Adrenal gland (tissue), 9 donors: ENCODE measurements at regions not wholly inside any gene's neighbourhood (a gene's known extent, or its start where the extent isn't known, plus 50 kb on each side); places are given as distances from the start of the nearest gene placed in this dataset.

ENCODE experiments used
- DNase-seq, 7 donors: peaks; one replicate each; pipeline ENCODE4 v3.0.0-alpha.2; 2019 to 2020
- H3K27ac ChIP-seq, 5 donors: fragments of 200-600 bp; sonication (generic) in 4 of 5; 1 replicate in 3 of 5; 2 replicates in 2 of 5; pipeline versions ENCODE4 v1.5.1 to v1.8.0; 2016 to 2020; ENCODE audit warnings: mild to moderate bottlenecking in 1 of 5
- H3K27me3 ChIP-seq: fragments of 200-600 bp; 2 replicates; pipeline ENCODE4 v1.8.0; 2021
- H3K36me3 ChIP-seq, 2 donors: fragments of 200-600 bp; replicated peaks in 1 of 2; 1 replicate in 1 of 2; 2 replicates in 1 of 2; pipeline versions ENCODE4 v1.5.1 to v1.8.0; 2018 to 2022
- H3K4me1 ChIP-seq, 2 donors: fragments of 200-600 bp; replicated peaks in 1 of 2; 1 replicate in 1 of 2; 2 replicates in 1 of 2; pipeline versions ENCODE4 v1.5.1 to v1.8.0; 2018 to 2021
- H3K4me3 ChIP-seq, 4 donors: fragments of 200-600 bp; sonication (generic) in 3 of 4; one replicate each; pipeline ENCODE4 v1.5.1; 2016 to 2018
- H3K9me3 ChIP-seq, 3 donors: fragments of 200-600 bp; sonication (generic) in 1 of 3; replicated peaks in 1 of 3; 1 replicate in 2 of 3; 2 replicates in 1 of 3; pipeline versions ENCODE4 v1.5.1 to v1.8.0; 2016 to 2021
- POLR2A ChIP-seq, 2 donors: fragments of 450-650 bp; IDR thresholded peaks; one replicate each; pipeline ENCODE4 v1.6.1; 2017; ENCODE audit warnings: antibody characterized with exemption in 2 of 2, mild to moderate bottlenecking in 2 of 2, moderate library complexity in 1 of 2
- WGBS, 4 donors: extraction: QIAGEN DNeasy Blood & Tissue Kit in 2 of 4; methylation state at CpG; one replicate each; pipeline versions ENCODE4 v1.1.5 to v1.1.7; 2013 to 2017; 5-methylcytosine and 5-hydroxymethylcytosine counted together
- intact Hi-C, 2 donors: fragments of 100-400 bp; cut with DNase I; formaldehyde crosslinking; loops; one replicate each; pipeline versions ENCODE4 v1.14.1 to v1.15.0; 2022 to 2023
- TF ChIP-seq, protein P1 (sequence below), 6 experiments: fragments of 450-650 bp in 4 of 6; fragments of 200-600 bp in 2 of 6; sonication (generic) in 1 of 6; IDR thresholded peaks; 1 replicate in 5 of 6; 2 replicates in 1 of 6; pipeline versions ENCODE4 v1.5.1 to v1.8.0; 2016 to 2021; ENCODE audit warnings: antibody characterized with exemption in 6 of 6, mild to moderate bottlenecking in 2 of 6, moderate library complexity in 1 of 6
- donor health status: healthy with polysubstance abuse.
- donor health status: Bipolar disorder and iron deficiency.
- donor health status: DM: yes; HTN: yes; CAD: no.
- donor health status: DM: no; HTN: no; CAD: no.
- donor health status: DM: no; HTN: no; CAD: no.

DNA sequence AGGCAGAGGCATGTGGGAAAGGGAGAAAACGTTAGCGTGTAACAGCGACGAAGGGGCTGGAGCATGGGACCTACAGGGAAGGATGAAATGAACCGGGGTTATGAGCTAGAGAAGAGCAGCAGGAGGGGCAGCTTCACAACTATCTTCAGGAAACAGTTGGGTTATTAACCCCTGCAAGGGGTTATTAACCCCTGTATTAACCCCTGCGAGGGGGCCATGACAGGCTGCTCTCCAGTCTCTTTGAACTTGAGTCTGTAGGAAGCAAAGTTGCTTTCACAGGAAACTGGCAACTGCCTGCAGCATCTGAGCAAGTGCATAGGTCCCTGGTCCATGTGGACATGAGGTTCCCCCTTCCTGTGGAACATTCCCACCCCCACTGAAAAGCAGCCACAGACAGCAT is 119.2 kb upstream of the CRHR1 start:
- H3K27me3 ChIP-seq, result peaks cover 10% of the 10 kb centered on the region
- H3K4me3 ChIP-seq, result no peak overlapping the region
- DNase-seq, result no peak
- TF ChIP-seq, protein P1, sequence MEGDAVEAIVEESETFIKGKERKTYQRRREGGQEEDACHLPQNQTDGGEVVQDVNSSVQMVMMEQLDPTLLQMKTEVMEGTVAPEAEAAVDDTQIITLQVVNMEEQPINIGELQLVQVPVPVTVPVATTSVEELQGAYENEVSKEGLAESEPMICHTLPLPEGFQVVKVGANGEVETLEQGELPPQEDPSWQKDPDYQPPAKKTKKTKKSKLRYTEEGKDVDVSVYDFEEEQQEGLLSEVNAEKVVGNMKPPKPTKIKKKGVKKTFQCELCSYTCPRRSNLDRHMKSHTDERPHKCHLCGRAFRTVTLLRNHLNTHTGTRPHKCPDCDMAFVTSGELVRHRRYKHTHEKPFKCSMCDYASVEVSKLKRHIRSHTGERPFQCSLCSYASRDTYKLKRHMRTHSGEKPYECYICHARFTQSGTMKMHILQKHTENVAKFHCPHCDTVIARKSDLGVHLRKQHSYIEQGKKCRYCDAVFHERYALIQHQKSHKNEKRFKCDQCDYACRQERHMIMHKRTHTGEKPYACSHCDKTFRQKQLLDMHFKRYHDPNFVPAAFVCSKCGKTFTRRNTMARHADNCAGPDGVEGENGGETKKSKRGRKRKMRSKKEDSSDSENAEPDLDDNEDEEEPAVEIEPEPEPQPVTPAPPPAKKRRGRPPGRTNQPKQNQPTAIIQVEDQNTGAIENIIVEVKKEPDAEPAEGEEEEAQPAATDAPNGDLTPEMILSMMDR (IDR thresholded peaks at IDR 0.05), result no peak
- TF ChIP-seq POLR2A (IDR thresholded peaks at IDR 0.05), result no peak
- H3K36me3 ChIP-seq, result no peaks in the 10 kb centered on the region
- H3K9me3 ChIP-seq, result no peaks in the 10 kb centered on the region
- no peaks in the 10 kb centered on the region for H3K4me1 ChIP-seq
- intact Hi-C loops, result no loop called here
- H3K27ac ChIP-seq, result no peak overlapping the region
- WGBS, 4 donors, result 48 to 57% (median 55%) methylated on average over 6 of the region's 6 CpGs

DNA sequence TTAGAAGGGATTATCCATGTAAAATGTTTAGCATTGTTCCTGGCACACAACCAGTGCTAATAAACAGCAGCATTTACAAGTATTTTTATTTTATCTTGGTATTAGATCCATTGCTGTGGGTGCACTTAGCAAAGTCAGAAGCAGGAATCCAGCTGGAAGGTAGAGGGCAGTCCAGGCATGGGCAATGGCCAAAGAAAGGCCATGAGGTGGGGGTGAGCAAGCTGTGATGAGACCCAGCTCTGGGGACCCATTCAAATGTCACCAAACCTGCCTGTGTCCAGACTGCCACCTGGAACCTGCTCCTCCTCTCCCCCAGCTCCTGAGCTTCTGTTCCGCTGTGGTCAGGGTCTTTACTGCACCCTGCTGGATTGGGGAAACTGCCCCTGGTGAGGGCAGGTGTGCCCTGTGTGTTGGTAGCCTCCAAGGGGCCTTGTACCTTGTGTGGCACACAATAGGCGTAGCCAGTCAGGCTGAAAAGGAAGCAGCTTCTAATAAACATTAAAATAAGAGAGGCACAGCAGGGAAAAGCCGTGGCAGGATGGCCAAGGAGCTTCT is 118.0 kb upstream of the CRHR1 start:
- no peak for TF ChIP-seq POLR2A (IDR thresholded peaks at IDR 0.05)
- TF ChIP-seq, protein P1 (IDR thresholded peaks at IDR 0.05), result no peak
- H3K9me3 ChIP-seq, result no peaks in the 10 kb centered on the region
- no peak overlapping the region for H3K4me3 ChIP-seq
- H3K27ac ChIP-seq, result no peak overlapping the region
- intact Hi-C loops, result no loop called here
- 79 to 84% (median 81%) methylated on average over 3 of the region's 3 CpGs for WGBS, 4 donors
- peaks cover 9% of the 10 kb centered on the region for H3K27me3 ChIP-seq
- no peaks in the 10 kb centered on the region for H3K36me3 ChIP-seq
- H3K4me1 ChIP-seq, result no peaks in the 10 kb centered on the region
- no peak for DNase-seq

DNA sequence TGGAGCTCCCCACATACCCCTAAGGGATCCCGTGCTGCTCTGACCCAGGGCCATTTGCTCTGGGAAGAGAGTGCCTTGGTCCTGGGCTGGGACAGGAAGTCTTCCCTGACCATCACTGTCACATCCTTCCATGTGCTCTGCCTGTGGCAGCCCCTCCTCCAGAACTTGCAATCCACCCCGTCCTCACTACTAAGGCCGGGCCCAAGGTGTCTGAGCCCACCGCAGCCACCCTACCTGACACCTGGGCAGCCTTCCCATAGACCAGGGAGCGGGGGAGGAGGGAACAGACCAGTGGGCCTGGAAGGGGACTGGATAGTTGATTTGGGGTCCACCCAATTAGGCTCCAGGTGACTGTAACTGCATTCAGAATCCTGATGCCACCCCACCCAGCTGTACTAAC is 117.5 kb upstream of the CRHR1 start:
- H3K4me3 ChIP-seq, result no peak overlapping the region
- no peaks in the 10 kb centered on the region for H3K9me3 ChIP-seq
- no peaks in the 10 kb centered on the region for H3K4me1 ChIP-seq
- H3K36me3 ChIP-seq, result no peaks in the 10 kb centered on the region
- H3K27me3 ChIP-seq, result peaks cover 9% of the 10 kb centered on the region
- TF ChIP-seq, protein P1 (IDR thresholded peaks at IDR 0.05), result no peak
- TF ChIP-seq POLR2A (IDR thresholded peaks at IDR 0.05), result no peak
- intact Hi-C loops, result no loop called here
- WGBS, 4 donors, result 65 to 81% (median 73%) methylated on average over 2 to 5 of the region's 5 CpGs
- DNase-seq, result no peak
- no peak overlapping the region for H3K27ac ChIP-seq

DNA sequence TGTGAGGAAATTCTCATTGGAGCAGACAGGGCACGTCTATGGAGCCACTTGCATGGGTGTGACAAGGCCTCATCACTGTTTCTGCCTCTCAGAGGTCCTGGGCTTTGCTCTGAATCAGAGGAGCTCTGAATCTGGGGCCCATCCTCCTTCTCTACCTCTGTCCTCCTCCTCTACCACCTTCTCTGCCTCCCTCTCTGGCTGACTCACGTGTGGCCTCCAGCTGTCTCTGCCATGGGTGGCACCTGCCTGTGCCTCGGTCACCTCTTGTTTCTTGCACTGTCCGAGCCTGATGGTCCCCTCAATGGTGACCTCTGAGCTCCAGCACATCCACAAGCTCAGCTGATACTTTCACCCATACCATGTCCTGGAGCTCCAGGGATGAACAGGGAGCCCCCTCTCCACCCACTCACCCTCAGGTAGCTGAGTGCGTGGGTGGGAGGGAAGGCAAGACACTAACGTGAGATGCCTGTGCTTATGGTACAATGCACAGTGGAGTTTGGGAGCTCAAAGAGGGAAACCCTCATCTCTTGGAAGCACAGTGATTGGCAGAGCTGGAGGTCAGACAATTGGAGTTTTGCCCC is 116.4 kb upstream of the CRHR1 start:
- H3K4me1 ChIP-seq, result no peaks in the 10 kb centered on the region
- H3K4me3 ChIP-seq, result no peak overlapping the region
- H3K9me3 ChIP-seq, result no peaks in the 10 kb centered on the region
- TF ChIP-seq, protein P1 (IDR thresholded peaks at IDR 0.05), result no peak
- TF ChIP-seq POLR2A (IDR thresholded peaks at IDR 0.05), result no peak
- intact Hi-C loops, result no loop called here
- WGBS, 4 donors, result 62 to 75% (median 70%) methylated on average over 6 of the region's 6 CpGs
- no peak for DNase-seq
- H3K36me3 ChIP-seq, result no peaks in the 10 kb centered on the region
- no peak overlapping the region for H3K27ac ChIP-seq
- peaks cover under 1% of the 10 kb centered on the region for H3K27me3 ChIP-seq
